ENCODE measurements at regions not wholly inside any gene's neighbourhood (a gene's known extent, or its start where the extent isn't known, plus 50 kb on each side); places are given as distances from the start of the nearest gene placed in this dataset.
"Not testable (repeated sequence)": the region's sequence is repeated elsewhere in the genome, so short reads cannot be mapped to it uniquely, and the experiment has no call there.

- not testable (repeated sequence) for TF ChIP-seq POLR2A, TAF1, POLR2AphosphoS5 (IDR thresholded peaks at IDR 0.05; ENCODE audit: low read depth, low read length)
Observed at GRCh38 chr16:88167798-88168556, 214.8 kb upstream of the ZNF469 start.
